OCI-LY7 (cell line): ENCODE measurements at regions not wholly inside any gene's neighbourhood (a gene's known extent, or its start where the extent isn't known, plus 50 kb on each side); places are given as distances from the start of the nearest gene placed in this dataset.

ENCODE experiments used
- BruUV-seq: library from RNA; stranded (reverse); fragments of 400-500 nt; replicated peaks from 2 replicates; lab custom pipeline; 2021; lab: Mats Ljungman, UMichigan
- CTCF ChIA-PET: fragments of 300-600 bp; sonication (Branson Sonifier 250); formaldehyde crosslinking; loops from one replicate; lab custom pipeline; 2022; ENCODE audit warnings: antibody characterized with exemption; ENCODE audit not compliant: unreplicated experiment; lab: Charles Lee
- POLR2A ChIA-PET: fragments of 300-600 bp; sonication (Branson Sonifier 250); formaldehyde crosslinking; loops from one replicate; lab custom pipeline; 2022; ENCODE audit warnings: antibody characterized with exemption; lab: Charles Lee
- DNase-seq: peaks from one replicate; pipeline ENCODE4 v3.0.0-alpha.2; 2015; ENCODE audit warnings: low spot score
- H2AFZ ChIP-seq: fragments of 200-600 bp; sonication (generic), shearing (Covaris generic); 2 replicates; pipeline ENCODE4 v1.6.1; 2014; ENCODE audit warnings: mild to moderate bottlenecking, antibody characterized with exemption, low read length, moderate library complexity
- H3K27ac ChIP-seq: fragments of 200-600 bp; sonication (generic); 2 replicates; pipeline ENCODE4 v1.5.1; 2014; ENCODE audit warnings: mixed run types, low read depth, mild to moderate bottlenecking, moderate library complexity, low read length, inconsistent platforms; ENCODE audit not compliant: poor library complexity, severe bottlenecking
- H3K36me3 ChIP-seq: fragments of 200-600 bp; sonication (generic); 2 replicates; pipeline ENCODE4 v1.6.1; 2014; ENCODE audit warnings: mild to moderate bottlenecking, antibody characterized with exemption, low read length, moderate library complexity, mixed read lengths; ENCODE audit not compliant: insufficient read depth
- H3K4me1 ChIP-seq: fragments of 200-600 bp; sonication (generic); 2 replicates; pipeline ENCODE4 v1.5.1; 2014; ENCODE audit warnings: mild to moderate bottlenecking, low read length; ENCODE audit not compliant: insufficient read depth, poor library complexity, severe bottlenecking
- H3K4me2 ChIP-seq: fragments of 200-600 bp; sonication (generic); 2 replicates; pipeline ENCODE4 v1.6.1; 2014; ENCODE audit warnings: mild to moderate bottlenecking, low read length
- H3K4me3 ChIP-seq: fragments of 200-600 bp; sonication (generic); 2 replicates; pipeline ENCODE4 v1.5.1; 2014; ENCODE audit warnings: mild to moderate bottlenecking, low read depth, low read length; ENCODE audit not compliant: poor library complexity, severe bottlenecking
- H3K79me2 ChIP-seq: fragments of 200-600 bp; sonication (generic); 2 replicates; pipeline ENCODE4 v1.6.1; 2016; ENCODE audit warnings: low read depth, mild to moderate bottlenecking, low read length, moderate library complexity, mixed read lengths; ENCODE audit not compliant: insufficient read depth
- H3K9me2 ChIP-seq: fragments of 200-600 bp; sonication (generic); 2 replicates; pipeline ENCODE4 v1.6.1; 2016; ENCODE audit warnings: mild to moderate bottlenecking, low read length, mixed read lengths; ENCODE audit not compliant: insufficient read depth
- H3K9me3 ChIP-seq: fragments of 200-600 bp; sonication (generic); 2 replicates; pipeline ENCODE4 v1.6.1; 2014; ENCODE audit warnings: mild to moderate bottlenecking, mixed run types, low read length, mixed read lengths
- H4K20me1 ChIP-seq: fragments of 200-600 bp; sonication (generic); 2 replicates; pipeline ENCODE4 v1.6.1; 2014; ENCODE audit warnings: mild to moderate bottlenecking, antibody characterized with exemption, low read length, moderate library complexity, mixed read lengths; ENCODE audit not compliant: insufficient read depth
- CTCF ChIP-seq: fragments of 200-600 bp; sonication (generic); conservative IDR thresholded peaks from 2 replicates; pipeline ENCODE4 v1.5.1; 2014; ENCODE audit warnings: mild to moderate bottlenecking, antibody characterized with exemption, low read length, moderate library complexity, mixed read lengths
- EZH2phosphoT487 ChIP-seq: fragments of 200-600 bp; sonication (generic); IDR thresholded peaks from 2 replicates; pipeline ENCODE4 v1.6.1; 2018; ENCODE audit warnings: low read depth, borderline replicate concordance, mild to moderate bottlenecking, mixed run types, antibody characterized with exemption, low read length, moderate library complexity, mixed read lengths
- intact Hi-C: fragments of 100-400 bp; cut with micrococcal nuclease; formaldehyde crosslinking; loops from one replicate; pipeline ENCODE4 v1.10.0; 2022; ENCODE audit not compliant: unreplicated experiment

DNA sequence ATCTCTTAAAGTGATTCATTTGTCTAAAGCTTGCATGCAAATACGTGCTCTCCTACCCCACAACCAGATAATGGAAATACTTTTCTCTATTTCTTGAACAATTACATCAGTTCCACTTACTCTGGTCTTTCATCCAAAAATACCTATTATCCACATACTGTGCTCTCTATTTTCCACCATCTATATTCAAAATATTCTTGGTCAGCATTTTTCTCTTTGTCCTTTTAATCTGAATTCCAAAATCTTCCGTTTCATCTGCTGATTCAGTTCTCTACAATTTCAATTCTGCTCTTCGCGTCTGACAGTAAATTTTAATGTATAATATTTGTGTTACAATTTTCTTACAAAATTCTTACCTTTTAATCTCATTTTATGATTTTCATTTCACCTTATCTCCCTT, 110.3 kb downstream of the ZNF648 start:
- intact Hi-C loops: loop anchor here (1.0 kb wide), 1 partner anchor 13 kb away; no protein-coding TSS in a partner anchor
- TF ChIP-seq EZH2phosphoT487: no peak
- no peak for TF ChIP-seq CTCF
- Histone ChIP-seq H4K20me1 (no peaks in the 10 kb centered on the region), H3K4me3 (no peak overlapping the region), H3K4me2 (no peak overlapping the region), H3K9me3 (peaks cover 5% of the 10 kb centered on the region; the same call in 1 of the 2 replicates), H3K36me3 (no peaks in the 10 kb centered on the region), H3K4me1 (no peaks in the 10 kb centered on the region), H3K27ac (no peak overlapping the region), H3K79me2 (no peaks in the 10 kb centered on the region), H2AFZ (no peak overlapping the region), H3K9me2 (no peaks in the 10 kb centered on the region)
- CTCF ChIA-PET: no interaction called here
- POLR2A ChIA-PET: interaction anchor here (0.6 to 1.2 kb wide), 2 partner anchors 20 to 1539 kb away, joined by 3 to 5 read pairs; no protein-coding TSS in a partner anchor
- DNase-seq: no peak
- no TSS peak for BruUV-seq

- Histone ChIP-seq H3K9me2 (no peaks in the 10 kb centered on the region), H3K4me2 (no peak overlapping the region), H2AFZ (no peak overlapping the region), H3K4me1 (no peaks in the 10 kb centered on the region), H3K36me3 (no peaks in the 10 kb centered on the region), H3K79me2 (no peaks in the 10 kb centered on the region), H4K20me1 (no peaks in the 10 kb centered on the region), H3K27ac (no peak overlapping the region), H3K4me3 (no peak overlapping the region), H3K9me3 (no peaks in the 10 kb centered on the region)
- ChIA-PET POLR2A (no interaction called here), CTCF (no interaction called here)
- intact Hi-C loops: no loop called here
- no TSS peak for BruUV-seq
- no peak for DNase-seq
- no peak for TF ChIP-seq CTCF
- no peak for TF ChIP-seq EZH2phosphoT487
Observed at GRCh38 chr1:181949500-181949899, 112.0 kb downstream of the ZNF648 start.

- Histone ChIP-seq H3K9me3 (no peaks in the 10 kb centered on the region), H4K20me1 (no peaks in the 10 kb centered on the region), H3K27ac (no peak overlapping the region), H3K4me3 (no peak overlapping the region), H3K9me2 (no peaks in the 10 kb centered on the region), H3K4me2 (no peak overlapping the region), H3K79me2 (no peaks in the 10 kb centered on the region), H3K36me3 (no peaks in the 10 kb centered on the region), H3K4me1 (no peaks in the 10 kb centered on the region), H2AFZ (no peak overlapping the region)
- CTCF ChIA-PET: no interaction called here
- POLR2A ChIA-PET: no interaction called here
- TF ChIP-seq EZH2phosphoT487 (no peak), CTCF (no peak)
- DNase-seq: no peak
- BruUV-seq: no TSS peak
- intact Hi-C loops: no loop called here
Observed at GRCh38 chr1:181948372-181948771, 113.1 kb downstream of the ZNF648 start.
